ENCODE measurements at regions not wholly inside any gene's neighbourhood (a gene's known extent, or its start where the extent isn't known, plus 50 kb on each side); places are given as distances from the start of the nearest gene placed in this dataset.
"Not testable (repeated sequence)": the region's sequence is repeated elsewhere in the genome, so short reads cannot be mapped to it uniquely, and the experiment has no call there.

DNA sequence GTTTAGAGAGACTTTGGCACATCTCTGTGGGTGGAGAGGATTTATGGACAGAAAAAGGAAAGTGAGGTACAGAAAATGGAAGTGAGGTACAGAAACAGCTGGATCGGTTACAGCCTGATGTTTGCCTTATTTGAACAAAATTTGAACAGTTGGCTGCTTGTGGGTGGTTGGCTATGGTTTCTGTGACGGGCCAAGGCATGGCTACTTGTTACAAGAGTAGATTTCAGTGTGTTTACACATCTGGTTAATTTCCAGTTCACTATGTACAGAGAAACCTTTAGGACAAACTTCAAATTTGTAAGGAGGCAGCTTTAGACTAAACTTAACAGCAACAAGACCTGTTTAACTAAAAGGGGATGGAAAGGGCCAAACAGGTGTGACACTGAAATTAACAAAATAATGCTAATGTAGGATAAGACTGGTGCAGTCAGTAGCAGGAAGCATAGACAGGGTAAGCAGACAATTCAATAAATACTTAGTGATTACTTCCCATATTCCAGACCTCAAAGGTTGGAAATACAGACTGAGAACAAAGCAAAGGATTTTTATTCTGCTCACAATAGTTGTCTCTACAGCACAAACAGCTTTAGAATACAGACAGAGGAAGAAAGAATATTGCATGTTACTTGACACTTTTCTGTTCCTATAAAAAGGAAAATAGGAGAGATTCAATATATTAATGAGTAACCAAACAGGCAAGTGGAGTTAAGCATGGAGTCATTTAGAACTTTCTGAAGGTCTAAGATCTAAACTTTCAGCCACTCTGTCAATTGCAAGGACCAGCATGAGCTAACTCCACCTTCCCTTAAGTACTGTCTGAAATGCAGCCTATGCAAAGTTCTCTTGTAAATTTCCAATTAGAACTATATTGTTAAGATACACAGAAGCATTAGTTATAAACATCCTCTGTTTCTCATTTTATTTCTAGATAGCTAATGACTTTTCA, 294.4 kb upstream of the FAT4 start:
- no peaks in the 10 kb centered on the region for H3K9me3 ChIP-seq
- no peaks in the 10 kb centered on the region for H3K27me3 ChIP-seq (ENCODE audit: low read depth)
- in situ Hi-C loops (cut with MboI; ENCODE audit: low sequenced_read_pairs) = no loop called here
- no peaks in the 10 kb centered on the region for H3K36me3 ChIP-seq (replicated peaks)
- H3K4me1 ChIP-seq = peaks cover 9% of the 10 kb centered on the region; the same call in 1 of the 2 replicates
- DNase-seq (ENCODE audit: low spot score in 2 of 2) = no peak
- no peak overlapping the region for H3K4me3 ChIP-seq

DNA sequence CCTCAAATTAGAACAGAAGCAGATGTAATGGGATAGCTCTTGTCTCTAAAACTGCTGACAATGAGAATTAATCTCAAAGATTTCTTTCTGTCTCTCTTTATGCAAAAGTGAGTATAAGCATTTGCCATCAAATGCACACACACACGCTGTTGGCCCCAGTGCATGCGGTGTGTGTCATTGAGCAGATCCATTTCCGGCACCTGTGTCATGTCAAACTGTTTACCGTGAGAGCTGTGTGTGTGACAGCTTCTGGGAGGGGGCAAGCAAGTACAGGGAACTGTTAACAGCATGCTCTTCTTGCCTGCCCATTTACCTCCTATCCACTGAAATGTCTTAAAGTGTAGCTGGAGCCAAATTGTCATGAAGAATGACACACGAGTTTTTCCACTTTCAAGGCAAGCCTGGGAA, 297.9 kb upstream of the FAT4 start:
- Histone ChIP-seq H3K27me3 (ENCODE audit: low read depth) (no peaks in the 10 kb centered on the region), H3K4me3 (no peak overlapping the region), H3K4me1 (peaks cover 9% of the 10 kb centered on the region; the same call in 1 of the 2 replicates), H3K9me3 (no peaks in the 10 kb centered on the region), H3K36me3 (replicated peaks) (no peaks in the 10 kb centered on the region)
- no peak for DNase-seq (ENCODE audit: low spot score in 2 of 2)
- in situ Hi-C loops (cut with MboI; ENCODE audit: low sequenced_read_pairs) = no loop called here

DNA sequence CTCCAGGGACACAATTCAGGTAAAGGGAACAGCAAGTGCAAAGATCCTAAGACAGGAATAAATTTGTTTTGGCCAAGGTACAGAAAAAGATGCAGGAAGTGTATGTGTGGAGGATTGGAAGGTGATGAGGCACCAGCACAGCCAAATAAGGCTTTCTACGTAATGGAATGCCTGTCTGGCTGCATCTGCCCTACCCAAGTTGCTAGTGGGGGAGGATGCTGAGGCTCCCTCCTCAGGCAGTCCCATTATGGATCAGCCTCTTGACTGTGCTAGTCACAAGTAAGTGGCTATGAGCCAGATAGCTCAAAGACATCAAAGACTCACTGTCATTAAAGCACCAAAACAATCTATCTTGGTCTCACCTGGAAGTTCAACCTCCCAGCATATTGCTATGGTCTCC, 300.9 kb upstream of the FAT4 start:
- no peaks in the 10 kb centered on the region for H3K9me3 ChIP-seq
- H3K4me1 ChIP-seq = no peaks in the 10 kb centered on the region
- no peak for DNase-seq (ENCODE audit: low spot score in 2 of 2)
- in situ Hi-C loops (cut with MboI; ENCODE audit: low sequenced_read_pairs) = no loop called here
- no peaks in the 10 kb centered on the region for H3K36me3 ChIP-seq (replicated peaks)
- no peak overlapping the region for H3K4me3 ChIP-seq
- H3K27me3 ChIP-seq (ENCODE audit: low read depth) = no peaks in the 10 kb centered on the region

DNA sequence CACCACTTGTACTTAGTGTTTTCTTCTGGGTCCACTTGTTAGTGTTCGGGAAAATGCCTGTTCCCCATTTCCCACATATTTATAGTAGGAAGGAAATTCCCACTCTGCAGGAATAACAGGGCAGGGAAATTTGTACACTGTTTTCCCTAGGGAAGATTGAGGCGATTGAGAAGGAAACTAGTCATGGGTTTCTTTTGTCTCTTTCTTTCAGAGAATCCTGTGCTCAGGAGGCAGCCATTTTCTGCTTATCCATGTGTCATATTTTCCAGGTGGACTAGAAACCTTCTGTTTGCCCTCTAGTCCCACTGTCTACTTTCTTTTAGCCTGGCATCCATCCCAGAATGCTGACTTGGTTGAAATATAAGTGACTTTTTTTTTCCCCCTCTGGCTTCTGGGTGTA, 299.1 kb upstream of the ANKRD50 start:
- H3K27me3 ChIP-seq (ENCODE audit: low read depth) = no peaks in the 10 kb centered on the region
- DNase-seq (ENCODE audit: low spot score in 2 of 2) = no peak
- no peaks in the 10 kb centered on the region for H3K9me3 ChIP-seq
- no peaks in the 10 kb centered on the region for H3K4me1 ChIP-seq
- in situ Hi-C loops (cut with MboI; ENCODE audit: low sequenced_read_pairs) = no loop called here
- H3K4me3 ChIP-seq = no peak overlapping the region
- H3K36me3 ChIP-seq (replicated peaks) = no peaks in the 10 kb centered on the region

DNA sequence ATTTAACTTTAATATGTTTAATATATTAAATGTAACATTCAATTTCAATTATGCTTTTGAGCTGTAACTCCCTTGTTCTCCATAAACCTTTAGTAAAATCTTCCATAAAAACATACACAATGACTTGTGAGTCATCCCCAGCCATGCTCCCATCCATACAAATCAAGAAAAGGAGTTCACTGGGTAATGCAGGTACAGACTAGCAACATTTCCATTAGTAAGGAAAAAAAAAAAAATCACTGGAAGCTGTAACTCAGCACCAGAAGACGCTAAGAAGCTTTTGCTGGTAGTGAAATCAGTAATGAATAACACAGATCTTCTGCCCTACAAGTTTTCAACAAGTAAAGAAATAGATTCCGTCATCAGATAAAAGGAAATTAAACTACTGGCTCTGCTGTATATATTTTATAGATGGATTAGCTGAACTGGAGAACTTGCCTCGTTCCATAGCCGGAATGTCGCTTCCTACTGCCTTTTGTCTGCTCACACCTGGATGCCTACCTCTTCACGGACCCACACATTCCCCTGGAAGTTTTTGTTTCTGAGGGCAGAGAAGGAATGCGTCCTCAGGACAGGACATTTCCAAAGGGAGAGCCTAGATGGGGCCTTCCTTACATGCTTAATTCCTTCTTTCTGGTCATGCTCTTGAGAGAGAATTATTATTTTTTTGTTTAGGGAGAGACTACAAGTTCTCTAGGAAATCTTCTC, 298.4 kb upstream of the ANKRD50 start:
- Histone ChIP-seq H3K27me3 (ENCODE audit: low read depth) (no peaks in the 10 kb centered on the region), H3K4me1 (no peaks in the 10 kb centered on the region), H3K9me3 (no peaks in the 10 kb centered on the region), H3K4me3 (no peak overlapping the region), H3K36me3 (replicated peaks) (no peaks in the 10 kb centered on the region)
- in situ Hi-C loops (cut with MboI; ENCODE audit: low sequenced_read_pairs) = no loop called here
- DNase-seq (ENCODE audit: low spot score in 2 of 2) = no peak

DNA sequence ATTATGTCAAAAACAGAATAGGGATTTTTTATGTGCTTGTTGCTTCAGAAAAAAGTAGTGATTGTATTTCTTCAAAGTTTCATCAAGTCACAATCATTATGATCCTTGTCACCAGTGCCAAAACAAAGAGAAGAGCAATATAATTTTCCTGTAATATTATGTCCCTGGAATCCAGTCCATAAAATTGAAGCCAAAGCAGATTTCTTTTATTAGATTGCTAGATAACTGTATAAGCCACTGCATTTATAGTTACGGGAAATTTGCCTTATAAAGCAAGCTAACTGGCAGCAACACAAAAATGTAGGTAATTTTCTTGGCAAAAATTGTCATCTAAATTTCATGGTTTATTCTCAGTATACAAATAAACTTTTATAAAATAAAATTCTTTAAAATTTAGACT, 296.1 kb upstream of the ANKRD50 start:
- DNase-seq (ENCODE audit: low spot score in 2 of 2) = no peak
- Histone ChIP-seq H3K4me1 (no peaks in the 10 kb centered on the region), H3K27me3 (ENCODE audit: low read depth) (no peaks in the 10 kb centered on the region), H3K9me3 (no peaks in the 10 kb centered on the region), H3K36me3 (replicated peaks) (no peaks in the 10 kb centered on the region), H3K4me3 (no peak overlapping the region)
- in situ Hi-C loops (cut with MboI; ENCODE audit: low sequenced_read_pairs) = no loop called here

DNA sequence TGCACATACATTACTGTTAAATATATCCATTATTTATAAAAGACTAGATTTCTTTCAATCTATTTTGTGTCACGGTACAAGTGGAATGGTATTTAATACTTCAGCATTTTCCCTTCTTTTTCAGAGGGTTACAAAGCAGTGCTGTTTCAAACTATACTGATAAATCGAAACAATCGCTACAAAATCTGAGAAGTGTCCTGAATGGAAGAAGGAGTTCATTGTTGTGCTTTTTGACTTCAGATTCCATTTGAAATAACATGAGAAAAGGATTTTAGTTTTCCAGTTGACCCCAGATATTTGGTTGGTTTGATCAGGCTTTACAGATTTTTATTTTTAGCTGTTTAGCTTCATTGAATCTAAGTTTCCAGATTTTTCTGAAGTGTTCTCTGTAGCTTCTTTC, 292.1 kb upstream of the ANKRD50 start:
- Histone ChIP-seq H3K4me1 (no peaks in the 10 kb centered on the region), H3K9me3 (no peaks in the 10 kb centered on the region), H3K4me3 (no peak overlapping the region), H3K36me3 (replicated peaks) (no peaks in the 10 kb centered on the region), H3K27me3 (ENCODE audit: low read depth) (no peaks in the 10 kb centered on the region)
- no peak for DNase-seq (ENCODE audit: low spot score in 2 of 2)
- in situ Hi-C loops (cut with MboI; ENCODE audit: low sequenced_read_pairs) = no loop called here

DNA sequence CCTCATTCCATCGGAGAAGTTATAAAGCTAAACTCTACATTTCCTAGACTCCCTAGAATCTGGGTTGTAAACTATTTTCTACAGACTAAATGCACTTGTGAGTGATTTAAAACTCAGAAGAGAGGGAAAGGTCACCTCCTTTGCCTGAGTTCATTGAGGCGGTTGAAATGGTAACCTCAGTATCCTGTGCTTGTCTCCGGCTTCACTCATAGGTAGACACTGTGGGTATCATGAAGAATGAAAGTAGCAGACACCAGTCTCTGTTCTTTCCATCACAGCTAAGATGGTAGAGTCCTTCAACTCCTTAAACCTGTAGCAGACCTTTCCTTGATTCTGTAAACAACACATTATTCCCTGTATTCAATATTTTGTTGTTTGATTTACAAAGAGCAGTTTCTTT, 291.3 kb upstream of the ANKRD50 start:
- no peak for DNase-seq (ENCODE audit: low spot score in 2 of 2)
- Histone ChIP-seq H3K27me3 (ENCODE audit: low read depth) (no peaks in the 10 kb centered on the region), H3K4me3 (no peak overlapping the region), H3K36me3 (replicated peaks) (no peaks in the 10 kb centered on the region), H3K9me3 (no peaks in the 10 kb centered on the region), H3K4me1 (peaks cover under 1% of the 10 kb centered on the region; the same call in 1 of the 2 replicates)
- in situ Hi-C loops (cut with MboI; ENCODE audit: low sequenced_read_pairs) = no loop called here

DNA sequence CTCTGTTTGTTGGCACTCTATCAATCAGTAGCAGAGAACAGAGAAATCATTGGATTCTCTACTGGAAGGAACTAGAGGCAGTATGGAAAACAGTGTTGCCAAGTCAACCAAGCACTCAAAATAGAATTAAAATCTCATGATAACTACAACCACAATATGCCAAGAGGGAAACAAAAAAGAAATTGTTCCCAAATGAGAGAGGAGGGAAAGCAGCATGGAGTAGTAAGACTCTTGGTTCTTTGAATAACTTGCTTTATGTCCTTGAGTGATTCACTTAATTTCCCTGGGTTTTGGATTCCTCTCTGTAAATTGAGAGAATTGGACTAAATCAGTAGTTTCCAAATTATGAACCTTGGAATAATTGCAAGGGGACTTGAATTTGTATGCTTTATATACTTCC, 285.5 kb upstream of the ANKRD50 start:
- in situ Hi-C loops (cut with MboI; ENCODE audit: low sequenced_read_pairs) = no loop called here
- Histone ChIP-seq H3K4me1 (peaks cover 4% of the 10 kb centered on the region; the same call in 1 of the 2 replicates), H3K27me3 (ENCODE audit: low read depth) (no peaks in the 10 kb centered on the region), H3K4me3 (no peak overlapping the region), H3K36me3 (replicated peaks) (no peaks in the 10 kb centered on the region), H3K9me3 (no peaks in the 10 kb centered on the region)
- no peak for DNase-seq (ENCODE audit: low spot score in 2 of 2)

DNA sequence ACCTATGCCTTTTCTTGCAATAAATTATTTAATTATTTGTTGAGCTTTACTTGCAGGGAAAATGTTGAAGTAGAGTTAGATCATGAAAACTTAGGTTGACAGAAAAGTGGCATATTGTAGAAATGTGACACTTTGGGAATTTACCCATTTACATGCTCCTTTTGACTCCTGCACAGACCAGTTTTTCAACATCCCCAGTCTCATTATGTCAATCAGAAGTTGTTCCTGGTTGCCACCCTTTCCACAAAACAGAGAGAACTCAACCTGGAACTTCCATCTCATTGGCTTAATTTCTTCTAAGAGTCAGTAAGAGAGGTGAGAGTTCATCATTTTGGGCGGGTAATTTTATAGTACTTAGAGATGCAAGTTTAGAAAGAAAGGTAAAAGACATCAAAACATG, 284.6 kb upstream of the ANKRD50 start:
- no peaks in the 10 kb centered on the region for H3K9me3 ChIP-seq
- H3K27me3 ChIP-seq (ENCODE audit: low read depth) = no peaks in the 10 kb centered on the region
- in situ Hi-C loops (cut with MboI; ENCODE audit: low sequenced_read_pairs) = no loop called here
- peaks cover 4% of the 10 kb centered on the region; the same call in 1 of the 2 replicates for H3K4me1 ChIP-seq
- H3K4me3 ChIP-seq = no peak overlapping the region
- DNase-seq (ENCODE audit: low spot score in 2 of 2) = no peak
- no peaks in the 10 kb centered on the region for H3K36me3 ChIP-seq (replicated peaks)

DNA sequence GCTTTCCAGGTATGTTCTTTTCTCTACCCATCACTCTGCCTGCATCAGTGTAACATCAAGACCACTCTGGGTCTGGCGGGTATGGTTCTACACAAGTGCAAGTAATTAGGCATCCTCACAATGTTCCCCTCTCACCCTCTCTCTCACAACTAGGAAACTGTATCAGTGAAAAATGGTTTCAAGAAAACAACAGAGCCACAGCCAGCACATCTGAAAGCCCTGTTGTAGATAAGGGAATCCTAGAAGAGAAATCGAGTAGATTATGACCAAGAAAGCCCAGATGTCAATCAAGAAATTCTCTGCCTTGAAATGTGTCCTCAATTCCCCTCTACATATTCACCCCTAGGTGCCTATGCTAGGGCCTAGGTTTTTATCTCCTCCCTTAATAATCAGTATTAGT, 281.3 kb upstream of the ANKRD50 start:
- DNase-seq (ENCODE audit: low spot score in 2 of 2) = no peak
- Histone ChIP-seq H3K4me1 (peaks cover 3% of the 10 kb centered on the region; the same call in 1 of the 2 replicates), H3K36me3 (replicated peaks) (no peaks in the 10 kb centered on the region), H3K27me3 (ENCODE audit: low read depth) (no peaks in the 10 kb centered on the region), H3K9me3 (no peaks in the 10 kb centered on the region), H3K4me3 (no peak overlapping the region)
- in situ Hi-C loops (cut with MboI; ENCODE audit: low sequenced_read_pairs) = no loop called here

DNA sequence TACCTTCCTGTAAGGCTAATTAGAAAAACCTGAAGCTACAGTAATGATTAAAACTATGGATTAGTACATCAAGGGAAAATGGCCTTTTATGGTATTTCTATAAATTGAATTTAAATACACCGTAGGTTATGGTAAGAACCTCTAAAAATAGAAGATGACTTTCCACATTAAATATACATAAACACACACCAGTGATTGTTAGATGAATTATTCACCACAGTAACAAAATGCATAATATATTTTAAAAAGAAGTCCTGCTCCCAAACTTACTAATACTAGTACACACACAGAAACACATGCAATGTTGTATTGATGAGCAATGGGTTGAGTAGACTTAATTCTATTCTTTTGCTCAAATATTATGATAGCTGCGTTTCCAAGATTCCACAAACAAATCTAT, 277.9 kb upstream of the ANKRD50 start:
- no peak overlapping the region for H3K4me3 ChIP-seq
- H3K9me3 ChIP-seq = no peaks in the 10 kb centered on the region
- in situ Hi-C loops (cut with MboI; ENCODE audit: low sequenced_read_pairs) = no loop called here
- H3K36me3 ChIP-seq (replicated peaks) = no peaks in the 10 kb centered on the region
- H3K27me3 ChIP-seq (ENCODE audit: low read depth) = no peaks in the 10 kb centered on the region
- H3K4me1 ChIP-seq = no peaks in the 10 kb centered on the region
- no peak for DNase-seq (ENCODE audit: low spot score in 2 of 2)

DNA sequence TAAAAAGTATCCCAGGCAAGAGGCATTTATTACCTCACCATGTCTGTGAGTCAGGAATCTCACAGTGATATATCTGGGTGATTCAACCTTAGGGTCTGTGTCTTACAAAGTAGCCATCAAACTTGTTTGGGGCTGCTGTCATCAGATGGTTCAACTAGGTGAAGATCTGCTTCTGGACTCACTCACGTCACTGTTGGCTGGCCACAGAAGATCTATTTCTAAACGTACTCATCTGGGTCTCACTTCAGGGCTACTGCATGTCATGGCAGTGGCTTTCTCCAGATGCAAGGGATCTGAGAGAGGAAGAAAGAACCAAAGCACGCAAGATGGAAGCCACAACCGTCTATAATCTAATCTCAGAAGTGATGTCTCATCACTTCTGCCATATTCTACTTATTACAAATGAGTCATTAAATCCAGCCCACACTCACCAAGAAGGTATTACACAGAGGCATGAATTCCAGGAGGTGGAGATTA, 267.8 kb upstream of the ANKRD50 start:
- Histone ChIP-seq H3K4me1 (no peaks in the 10 kb centered on the region), H3K27me3 (ENCODE audit: low read depth) (no peaks in the 10 kb centered on the region)
- in situ Hi-C loops (cut with MboI; ENCODE audit: low sequenced_read_pairs) = no loop called here

DNA sequence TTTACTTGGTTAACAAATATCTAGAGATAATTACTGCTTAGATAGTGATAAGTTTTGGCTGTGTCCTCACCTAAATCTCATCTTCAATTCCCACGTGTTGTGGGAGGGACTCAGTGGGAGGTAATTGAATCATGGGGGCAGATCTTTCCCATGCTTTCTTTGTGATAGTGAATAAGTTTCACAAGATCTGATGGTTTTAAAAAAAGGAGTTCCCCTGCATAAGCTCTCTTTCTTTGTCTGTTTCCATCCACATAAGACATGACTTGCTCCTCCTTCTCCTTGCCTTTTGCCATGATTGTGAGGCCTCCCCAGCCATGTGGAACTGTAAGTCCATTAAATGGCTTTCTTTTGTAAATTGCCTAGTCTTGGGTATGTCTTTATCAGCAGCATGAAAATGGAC, 266.0 kb upstream of the ANKRD50 start:
- in situ Hi-C loops (cut with MboI; ENCODE audit: low sequenced_read_pairs); H3K9me3 ChIP-seq; H3K27me3 ChIP-seq (ENCODE audit: low read depth); H3K4me1 ChIP-seq; H3K36me3 ChIP-seq (replicated peaks); H3K4me3 ChIP-seq; DNase-seq (ENCODE audit: low spot score in 2 of 2): not testable (repeated sequence)

More for the DNA sequence above, 267.8 kb upstream of the ANKRD50 start:
- no peak for DNase-seq (ENCODE audit: low spot score in 2 of 2)
- no peak overlapping the region for H3K4me3 ChIP-seq
- no peaks in the 10 kb centered on the region for H3K9me3 ChIP-seq
- H3K36me3 ChIP-seq (replicated peaks) = no peaks in the 10 kb centered on the region
